ENCODE measurements at regions not wholly inside any gene's neighbourhood (a gene's known extent, or its start where the extent isn't known, plus 50 kb on each side); places are given as distances from the start of the nearest gene placed in this dataset.
A peak's percentile ranks its signal among the peaks of the same experiment; 100 is the strongest.

- Histone ChIP-seq H3K36me3 (no peaks in the 10 kb centered on the region), H3K27ac (peak overlapping the region; percentile 35 to 43), H3K27me3 (replicated peaks; ENCODE audit: insufficient read depth) (no peaks in the 10 kb centered on the region), H3K9me3 (no peaks in the 10 kb centered on the region), H3K4me1 (ENCODE audit: control insufficient read depth in 1 of 2, low read depth in 2 of 2) (peaks cover 4 to 13% of the 10 kb centered on the region in 2 donors), H3K4me3 (peak overlapping the region; percentile 73)
- ATAC-seq (ENCODE audit: insufficient number of reproducible peaks, low FRiP score, low read depth) = no peak
- peak; percentile 98 for TF ChIP-seq CTCF (IDR thresholded peaks at IDR 0.05)
- DNase-seq (ENCODE audit: low spot score) = no peak
These were observed 93.7 kb upstream of the PRNP start for GRCh38 chr20:4592316-4593148.

DNA sequence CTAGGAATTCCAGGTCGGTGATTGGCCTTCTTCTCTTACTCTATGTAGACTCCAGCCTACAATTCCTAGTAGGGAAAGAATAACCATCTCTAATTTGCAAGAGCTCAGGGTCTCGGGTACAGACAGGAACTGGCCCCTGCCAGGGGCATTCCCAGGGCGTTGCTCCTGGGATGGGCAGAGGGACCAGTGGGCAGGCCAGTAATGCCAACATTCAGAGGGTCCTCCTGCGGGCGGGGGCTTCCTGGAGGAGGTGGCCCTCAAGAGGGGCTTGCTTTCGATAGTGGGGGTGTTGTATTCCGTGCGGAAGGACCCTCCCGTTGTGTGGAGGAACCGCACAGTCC is 94.3 kb upstream of the PRNP start:
- peak overlapping the region; percentile 73 for H3K4me3 ChIP-seq
- H3K9me3 ChIP-seq = no peaks in the 10 kb centered on the region
- H3K27ac ChIP-seq = peak overlapping the region; percentile 35 to 43
- ATAC-seq (ENCODE audit: insufficient number of reproducible peaks, low FRiP score, low read depth) = no peak
- no peak for DNase-seq (ENCODE audit: low spot score)
- no peak for TF ChIP-seq CTCF (IDR thresholded peaks at IDR 0.05)
- no peaks in the 10 kb centered on the region for H3K27me3 ChIP-seq (replicated peaks; ENCODE audit: insufficient read depth)
- peaks cover 4 to 13% of the 10 kb centered on the region in 2 donors for H3K4me1 ChIP-seq (ENCODE audit: control insufficient read depth in 1 of 2, low read depth in 2 of 2)
- H3K36me3 ChIP-seq = no peaks in the 10 kb centered on the region

GRCh38 chr20:4585758-4586157 is 100.5 kb upstream of the PRNP start:
- Histone ChIP-seq H3K27ac (no peak overlapping the region), H3K4me1 (ENCODE audit: control insufficient read depth in 1 of 2, low read depth in 2 of 2) (peaks cover 0 to 4% of the 10 kb centered on the region in 2 donors), H3K27me3 (replicated peaks; ENCODE audit: insufficient read depth) (no peaks in the 10 kb centered on the region), H3K36me3 (no peaks in the 10 kb centered on the region), H3K9me3 (no peaks in the 10 kb centered on the region), H3K4me3 (no peak overlapping the region)
- DNase-seq (ENCODE audit: low spot score) (no peak), ATAC-seq (ENCODE audit: insufficient number of reproducible peaks, low FRiP score, low read depth) (no peak)
- no peak for TF ChIP-seq CTCF (IDR thresholded peaks at IDR 0.05)

GRCh38 chr20:4585104-4585753 is 101.0 kb upstream of the PRNP start:
- no peak overlapping the region for H3K27ac ChIP-seq
- no peak overlapping the region for H3K4me3 ChIP-seq
- ATAC-seq (ENCODE audit: insufficient number of reproducible peaks, low FRiP score, low read depth) (no peak), DNase-seq (ENCODE audit: low spot score) (no peak)
- H3K9me3 ChIP-seq = no peaks in the 10 kb centered on the region
- no peaks in the 10 kb centered on the region for H3K27me3 ChIP-seq (replicated peaks; ENCODE audit: insufficient read depth)
- H3K36me3 ChIP-seq = no peaks in the 10 kb centered on the region
- H3K4me1 ChIP-seq (ENCODE audit: control insufficient read depth in 1 of 2, low read depth in 2 of 2) = peaks cover 0 to 4% of the 10 kb centered on the region in 2 donors
- no peak for TF ChIP-seq CTCF (IDR thresholded peaks at IDR 0.05)

GRCh38 chr20:4584510-4584909 is 101.7 kb upstream of the PRNP start:
- H3K4me3 ChIP-seq = no peak overlapping the region
- no peak for ATAC-seq (ENCODE audit: insufficient number of reproducible peaks, low FRiP score, low read depth)
- no peak for DNase-seq (ENCODE audit: low spot score)
- no peaks in the 10 kb centered on the region for H3K9me3 ChIP-seq
- H3K27me3 ChIP-seq (replicated peaks; ENCODE audit: insufficient read depth) = no peaks in the 10 kb centered on the region
- TF ChIP-seq CTCF (IDR thresholded peaks at IDR 0.05) = no peak
- H3K27ac ChIP-seq = no peak overlapping the region
- H3K4me1 ChIP-seq (ENCODE audit: control insufficient read depth in 1 of 2, low read depth in 2 of 2) = peaks cover 0 to 4% of the 10 kb centered on the region in 2 donors
- H3K36me3 ChIP-seq = no peaks in the 10 kb centered on the region

Measured in thoracic aorta (tissue), 2 donors.